K562 (cell line): ENCODE measurements at regions not wholly inside any gene's neighbourhood (a gene's known extent, or its start where the extent isn't known, plus 50 kb on each side); places are given as distances from the start of the nearest gene placed in this dataset.
A peak's percentile ranks its signal among the peaks of the same experiment; 100 is the strongest.

Source experiments
- ATAC-seq: fragments of 200-7000 bp; cut with Tn5 transposase; 3 replicates; pipeline ENCODE4 v1.9.1; 2020; ENCODE audit warnings: moderate library complexity
- BruUV-seq: library from RNA; stranded (reverse); fragments of 400-500 nt; replicated peaks from 2 replicates; lab custom pipeline; 2021; lab: Mats Ljungman, UMichigan
- CTCF ChIA-PET: fragments of 300-600 bp; formaldehyde crosslinking; extraction: SDS; loops from one replicate; lab custom pipeline; 2021; ENCODE audit warnings: low intra/inter-chr PET ratio; lab: Yijun Ruan, JAX
- POLR2A ChIA-PET: fragments of 300-600, 350-650 bp; sonication (Branson Sonifier 250); formaldehyde crosslinking; extraction: SDS; loops from one replicate; lab custom pipeline; 2021; ENCODE audit warnings: antibody characterized with exemption, inconsistent platforms; lab: Yijun Ruan, JAX
- DNase-seq, 4 experiments: peaks; one replicate each; pipeline versions ENCODE4 v3.0.0 to v3.0.0-alpha.2; 2011 to 2018; ENCODE audit warnings: low spot score in 3 of 4, mixed read lengths in 3 of 4; ENCODE audit errors: extremely low read depth in 1 of 4
- FAIRE-seq: peaks from 2 replicates; lab custom pipeline; 2011; peaks lifted over from hg19 to GRCh38; lab: Jason Lieb, UNC
- H2AFZ ChIP-seq: 2 replicates; pipeline ENCODE4 v1.6.0; 2011; ENCODE audit warnings: low read depth, low read length, control low read depth, inconsistent platforms
- H3K27ac ChIP-seq: fragments of 200-600 bp; 3 replicates; pipeline ENCODE4 v1.8.0; 2011; ENCODE audit warnings: low read depth, mild to moderate bottlenecking, control low read depth, inconsistent platforms, low read length, moderate library complexity, mixed read lengths; ENCODE audit errors: extremely low read depth
- H3K27me3 ChIP-seq, 2 experiments: fragments of 300-600 bp in 1 of 2; 2 replicates in 1 of 2; 3 replicates in 1 of 2; pipeline versions ENCODE4 v1.6.0 to v1.8.0; 2011; ENCODE audit warnings: inconsistent platforms in 2 of 2, low read length in 2 of 2, mild to moderate bottlenecking in 1 of 2, mixed read lengths in 1 of 2, moderate library complexity in 1 of 2; ENCODE audit not compliant: control insufficient read depth in 2 of 2, insufficient read depth in 2 of 2
- H3K36me3 ChIP-seq: fragments of 300-600 bp; 3 replicates; pipeline ENCODE4 v1.8.0; 2011; ENCODE audit warnings: mild to moderate bottlenecking, low read length, inconsistent platforms; ENCODE audit not compliant: control insufficient read depth, insufficient read depth
- H3K4me1 ChIP-seq, 2 experiments: fragments of 200-600 bp in 1 of 2; replicated peaks in 1 of 2; 2 replicates in 1 of 2; 3 replicates in 1 of 2; pipeline versions ENCODE4 v1.5.1 to v1.8.0; 2011; ENCODE audit warnings: inconsistent platforms in 2 of 2, low read length in 2 of 2, mild to moderate bottlenecking in 1 of 2, mixed read lengths in 1 of 2, moderate library complexity in 1 of 2; ENCODE audit not compliant: control insufficient read depth in 2 of 2, insufficient read depth in 2 of 2
- H3K4me2 ChIP-seq: 2 replicates; pipeline ENCODE4 v1.6.1; 2011; ENCODE audit warnings: low read length, control low read depth, inconsistent platforms, mixed read lengths; ENCODE audit not compliant: insufficient read depth
- H3K4me3 ChIP-seq: fragments of 200-600 bp; sonication (generic), shearing (Covaris generic); 2 replicates; pipeline ENCODE4 v1.5.1; 2016; ENCODE audit warnings: control low read depth, inconsistent platforms
- H3K79me2 ChIP-seq: fragments of 200-600 bp; 3 replicates; pipeline ENCODE4 v1.8.0; 2011; ENCODE audit warnings: low read length, inconsistent platforms; ENCODE audit not compliant: control insufficient read depth, insufficient read depth
- H3K9ac ChIP-seq, 2 experiments: 2 replicates each; pipeline versions ENCODE4 v1.6.0 to v1.6.1; 2011; ENCODE audit warnings: low read depth in 2 of 2, low read length in 2 of 2, control low read depth in 1 of 2, inconsistent platforms in 1 of 2, mild to moderate bottlenecking in 1 of 2, mixed read lengths in 1 of 2; ENCODE audit not compliant: insufficient read depth in 1 of 2
- H3K9me1 ChIP-seq: one replicate; pipeline ENCODE4 v1.6.0; 2011; ENCODE audit warnings: inconsistent platforms, mild to moderate bottlenecking, low read length, moderate library complexity; ENCODE audit not compliant: control insufficient read depth, insufficient read depth
- H3K9me3 ChIP-seq: replicated peaks from 2 replicates; pipeline ENCODE4 v1.5.1; 2011; ENCODE audit warnings: low read depth, low read length, inconsistent platforms; ENCODE audit not compliant: control insufficient read depth, insufficient read depth
- H4K20me1 ChIP-seq: replicated peaks from 2 replicates; pipeline ENCODE4 v1.6.1; 2011; ENCODE audit warnings: low read length, inconsistent platforms, mixed read lengths; ENCODE audit not compliant: control insufficient read depth, insufficient read depth
- CBFA2T2 ChIP-seq: fragments of 450-650 bp; conservative IDR thresholded peaks from 2 replicates; pipeline ENCODE4 v1.6.1; 2017; ENCODE audit warnings: mild to moderate bottlenecking
- CBFA2T3 ChIP-seq: fragments of 450-650 bp; IDR thresholded peaks from 2 replicates; pipeline ENCODE4 v1.6.1; 2017
- DPF2 ChIP-seq: fragments of 450-650 bp; IDR thresholded peaks from 2 replicates; pipeline ENCODE4 v1.6.1; 2016
- SAP30 ChIP-seq: fragments of 200-600 bp; sonication (generic); IDR thresholded peaks from 2 replicates; pipeline ENCODE4 v1.6.1; 2012; ENCODE audit warnings: borderline replicate concordance, low read depth, mild to moderate bottlenecking, moderate library complexity, low read length, control low read depth, inconsistent platforms; ENCODE audit not compliant: insufficient read depth, poor library complexity, severe bottlenecking
- SMAD4 ChIP-seq: fragments of 250-450 bp; sonication (Bioruptor Pico); conservative IDR thresholded peaks from 2 replicates; pipeline ENCODE4 v1.8.0; 2021; ENCODE audit warnings: inconsistent platforms, mild to moderate bottlenecking, moderate library complexity
- SPI1 ChIP-seq: IDR thresholded peaks from 2 replicates; pipeline ENCODE4 v1.6.1; 2011; ENCODE audit warnings: low read depth, low read length, control low read depth, borderline replicate concordance
- TAL1 ChIP-seq: fragments of 450-650 bp; IDR thresholded peaks from 2 replicates; pipeline ENCODE4 v1.6.1; 2016; ENCODE audit warnings: mild to moderate bottlenecking
- TCF3 ChIP-seq: sonication (generic); formaldehyde crosslinking; IDR thresholded peaks from 2 replicates; pipeline ENCODE4 v1.4.0; 2020; ENCODE audit warnings: mild to moderate bottlenecking, missing genetic modification reagents
- ZNF239 ChIP-seq: fragments of 250-450 bp; sonication (Bioruptor Pico); IDR thresholded peaks from 2 replicates; pipeline ENCODE4 v1.4.0; 2020; ENCODE audit warnings: mild to moderate bottlenecking
- ZNF24 ChIP-seq: fragments of 450-650 bp; IDR thresholded peaks from 2 replicates; pipeline ENCODE4 v1.6.1; 2016
- ZNF589 ChIP-seq: fragments of 200-800 bp; sonication (Bioruptor generic); IDR thresholded peaks from 2 replicates; pipeline ENCODE4 v1.6.1; 2016; ENCODE audit warnings: low read depth, missing genetic modification characterization, missing compliant biosample characterization
- WGBS: fragments of 100-300 bp; shearing (Covaris generic); methylation state at CpG from one replicate; pipeline ENCODE4 v1.1.6; 2016; ENCODE audit warnings: low coverage, mixed read lengths; ENCODE audit not compliant: insufficient coverage; ENCODE audit errors: missing lambda C conversion rate; 5-methylcytosine and 5-hydroxymethylcytosine counted together
- in situ Hi-C: fragments of 300-500 bp; cut with MboI; formaldehyde crosslinking; loops from 4 replicates; pipeline ENCODE4 v1.15.0; 2018; ENCODE audit warnings: inconsistent platforms, mixed read lengths
- intact Hi-C: fragments of 100-400 bp; cut with micrococcal nuclease; formaldehyde crosslinking; loops from 2 replicates; pipeline ENCODE4 v1.14.2; 2022

DNA sequence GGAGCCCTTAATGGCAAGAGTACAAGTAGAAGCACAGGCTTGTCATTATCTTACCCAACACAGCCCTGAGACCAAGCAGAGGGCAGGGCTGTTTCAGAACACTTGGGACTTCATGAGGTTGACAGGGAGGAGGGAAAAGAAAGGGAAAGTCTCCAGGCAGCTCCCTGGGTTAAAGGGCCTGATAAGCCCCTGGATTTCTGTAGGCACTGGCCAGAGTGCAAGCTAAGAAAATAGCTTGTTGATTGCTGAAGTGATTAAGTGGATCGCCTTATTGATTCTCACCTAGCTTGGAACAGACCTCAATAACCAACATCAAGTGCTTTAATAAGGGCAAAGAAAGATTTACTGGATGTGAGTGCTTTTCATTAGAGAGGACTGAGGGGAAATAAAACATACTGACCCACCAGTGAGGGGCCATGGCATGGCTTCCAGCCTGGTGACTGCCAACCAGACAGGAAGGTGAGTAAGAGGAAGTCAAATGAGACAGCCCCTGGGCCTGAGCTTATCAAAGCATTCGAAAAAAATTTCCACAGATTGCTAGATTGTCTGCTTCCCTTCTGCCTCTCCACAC is 121.4 kb upstream of the NFIA start:
- Histone ChIP-seq H3K36me3 (peaks cover 2% of the 10 kb centered on the region; the same call in 2 of the 3 replicates), H3K4me3 (no peak overlapping the region), H3K4me1 (peaks cover 6 to 31% of the 10 kb centered on the region in 2 experiments; a peak in 4 of 5 replicates), H3K27ac (peak overlapping the region; percentile 63; the same call in 2 of the 3 replicates), H2AFZ (peak overlapping the region; percentile 92), H4K20me1 (no peaks in the 10 kb centered on the region), H3K9me1 (no peaks in the 10 kb centered on the region), H3K79me2 (no peaks in the 10 kb centered on the region), H3K27me3 (no peaks in the 10 kb centered on the region), H3K4me2 (peak overlapping the region; percentile 54; the same call in 1 of the 2 replicates), H3K9ac (no peak overlapping the region; a peak in 1 of 4 replicates), H3K9me3 (peaks cover 18% of the 10 kb centered on the region)
- DNase-seq, result peak in 2 of 4 experiments; percentile 42 to 71
- WGBS, result 7% methylated on average over 2 of the region's 2 CpGs
- POLR2A ChIA-PET, result interaction anchor here (0.6 kb wide), 1 partner anchor 214 kb away, joined by 3 read pairs; no protein-coding TSS in a partner anchor
- ATAC-seq, result peak; percentile 80
- FAIRE-seq, result peak; percentile 88
- CTCF ChIA-PET, result no interaction called here
- BruUV-seq, result no TSS peak
- in situ Hi-C loops (no loop called here), intact Hi-C loops (no loop called here)
- TF ChIP-seq ZNF24, result no peak
- TF ChIP-seq ZNF589, result peak; percentile 41; the same call in 1 of the 2 replicates
- peak; percentile 92 for TF ChIP-seq ZNF239 (CRISPR knock-in tag)
- TF ChIP-seq TAL1, result peak; percentile 16; the same call in 1 of the 2 replicates
- peak; percentile 66; the same call in 1 of the 2 replicates for TF ChIP-seq SPI1
- peak; percentile 55 for TF ChIP-seq SMAD4 (CRISPR knock-in tag)
- peak; percentile 53; the same call in 1 of the 2 replicates for TF ChIP-seq DPF2
- peak; percentile 37; the same call in 1 of the 2 replicates for TF ChIP-seq TCF3
- no peak for TF ChIP-seq SAP30
- TF ChIP-seq CBFA2T3, result peak; percentile 76
- peak; percentile 43; the same call in 1 of the 2 replicates for TF ChIP-seq CBFA2T2
